H9 (cell line): ENCODE measurements at regions not wholly inside any gene's neighbourhood (a gene's known extent, or its start where the extent isn't known, plus 50 kb on each side); places are given as distances from the start of the nearest gene placed in this dataset.

ENCODE experiments used
- DNase-seq: peaks from one replicate; pipeline ENCODE4 v3.0.0-alpha.2; 2017
- H2AFZ ChIP-seq: one replicate; pipeline ENCODE4 v1.6.1; 2013; ENCODE audit warnings: mild to moderate bottlenecking, low read length, control low read depth, moderate library complexity
- H2AK5ac ChIP-seq: 2 replicates; pipeline ENCODE4 v1.6.1; 2013; ENCODE audit warnings: low read length, control low read depth, mixed read lengths; ENCODE audit not compliant: insufficient read length
- H2BK120ac ChIP-seq: one replicate; pipeline ENCODE4 v1.6.1; 2013; ENCODE audit warnings: low read depth, mild to moderate bottlenecking, low read length, control low read depth, inconsistent platforms; ENCODE audit not compliant: poor library complexity, severe bottlenecking
- H2BK12ac ChIP-seq: 2 replicates; pipeline ENCODE4 v1.6.1; 2013; ENCODE audit warnings: low read length, control low read depth, mixed read lengths, low read depth; ENCODE audit not compliant: insufficient read length
- H2BK15ac ChIP-seq: 2 replicates; pipeline ENCODE4 v1.6.1; 2013; ENCODE audit warnings: low read depth, low read length, control low read depth
- H2BK20ac ChIP-seq: one replicate; pipeline ENCODE4 v1.6.1; 2013; ENCODE audit warnings: low read depth, mild to moderate bottlenecking, low read length, control low read depth, inconsistent platforms; ENCODE audit not compliant: poor library complexity, severe bottlenecking
- H2BK5ac ChIP-seq: 2 replicates; pipeline ENCODE4 v1.6.1; 2013; ENCODE audit warnings: low read length, control low read depth, mixed read lengths; ENCODE audit not compliant: insufficient read length
- H3K14ac ChIP-seq: 2 replicates; pipeline ENCODE4 v1.6.1; 2013; ENCODE audit warnings: low read length, control low read depth; ENCODE audit not compliant: insufficient read depth
- H3K18ac ChIP-seq: 2 replicates; pipeline ENCODE4 v1.6.1; 2013; ENCODE audit warnings: low read depth, mild to moderate bottlenecking, mixed read lengths, low read length, control low read depth; ENCODE audit not compliant: insufficient read length
- H3K23ac ChIP-seq: 2 replicates; pipeline ENCODE4 v1.6.1; 2013; ENCODE audit warnings: low read length, control low read depth, mixed read lengths, low read depth; ENCODE audit not compliant: insufficient read length
- H3K23me2 ChIP-seq: 2 replicates; pipeline ENCODE4 v1.6.1; 2013; ENCODE audit warnings: low read depth, mild to moderate bottlenecking, mixed read lengths, low read length, control low read depth; ENCODE audit not compliant: insufficient read length, poor library complexity, severe bottlenecking
- H3K27ac ChIP-seq: 2 replicates; pipeline ENCODE4 v1.5.1; 2013; ENCODE audit warnings: low read length, control low read depth, mixed read lengths, low read depth; ENCODE audit not compliant: insufficient read length
- H3K27me3 ChIP-seq: 2 replicates; pipeline ENCODE4 v1.6.1; 2013; ENCODE audit warnings: low read length, control low read depth, inconsistent platforms; ENCODE audit not compliant: insufficient read depth
- H3K4ac ChIP-seq: 2 replicates; pipeline ENCODE4 v1.6.1; 2013; ENCODE audit warnings: low read depth, mild to moderate bottlenecking, control low read depth, inconsistent platforms, low read length, moderate library complexity
- H3K4me1 ChIP-seq: 2 replicates; pipeline ENCODE4 v1.6.1; 2013; ENCODE audit warnings: low read length, control low read depth, inconsistent platforms; ENCODE audit not compliant: insufficient read depth
- H3K4me2 ChIP-seq: 2 replicates; pipeline ENCODE4 v1.6.1; 2013; ENCODE audit warnings: low read length, control low read depth, mixed read lengths; ENCODE audit not compliant: insufficient read length, insufficient read depth
- H3K56ac ChIP-seq: 2 replicates; pipeline ENCODE4 v1.6.1; 2013; ENCODE audit warnings: low read depth, mild to moderate bottlenecking, mixed read lengths, low read length, control low read depth; ENCODE audit not compliant: insufficient read length
- H3K79me1 ChIP-seq: 2 replicates; pipeline ENCODE4 v1.6.1; 2013; ENCODE audit warnings: low read depth, mild to moderate bottlenecking, moderate library complexity, low read length, control low read depth, inconsistent platforms; ENCODE audit not compliant: insufficient read depth, poor library complexity, severe bottlenecking
- H3K79me2 ChIP-seq: 2 replicates; pipeline ENCODE4 v1.6.1; 2013; ENCODE audit warnings: low read length, control low read depth, inconsistent platforms; ENCODE audit not compliant: insufficient read depth
- H3K9ac ChIP-seq: 2 replicates; pipeline ENCODE4 v1.6.1; 2013; ENCODE audit warnings: low read length, control low read depth, mixed read lengths; ENCODE audit not compliant: insufficient read length; ENCODE audit errors: extremely low read depth
- H3K9me3 ChIP-seq: one replicate; pipeline ENCODE4 v1.6.1; 2013; ENCODE audit warnings: low read depth, low read length, inconsistent platforms; ENCODE audit not compliant: control insufficient read depth
- H3T11ph ChIP-seq: one replicate; pipeline ENCODE4 v1.6.1; 2013; ENCODE audit warnings: mild to moderate bottlenecking, low read length, control low read depth, inconsistent platforms
- H4K20me1 ChIP-seq: one replicate; pipeline ENCODE4 v1.6.1; 2013; ENCODE audit not compliant: control insufficient read depth, insufficient read length, insufficient read depth
- H4K5ac ChIP-seq: 2 replicates; pipeline ENCODE4 v1.6.1; 2013; ENCODE audit warnings: low read depth, mild to moderate bottlenecking, mixed read lengths, low read length, control low read depth; ENCODE audit not compliant: insufficient read length
- H4K8ac ChIP-seq: replicated peaks from 2 replicates; pipeline ENCODE4 v1.6.1; 2013; ENCODE audit warnings: low read length, control low read depth, mixed read lengths, low read depth; ENCODE audit not compliant: insufficient read length
- H4K91ac ChIP-seq: 2 replicates; pipeline ENCODE4 v1.6.1; 2013; ENCODE audit warnings: low read depth, mild to moderate bottlenecking, moderate library complexity, mixed read lengths, low read length, control low read depth; ENCODE audit not compliant: insufficient read length
- H3K27ac Mint-ChIP-seq, 3 experiments: 2 replicates in 2 of 3; 3 replicates in 1 of 3; pipeline ENCODE4 v1.8.0; 2020 to 2021; ENCODE audit warnings: mixed read lengths in 3 of 3, mild to moderate bottlenecking in 1 of 3, moderate library complexity in 1 of 3
- H3K27me3 Mint-ChIP-seq: 2 replicates; pipeline ENCODE4 v1.8.0; 2021; ENCODE audit warnings: low read depth, mild to moderate bottlenecking, moderate library complexity, mixed read lengths
- H3K36me3 Mint-ChIP-seq, 3 experiments: 2 replicates in 2 of 3; 3 replicates in 1 of 3; pipeline ENCODE4 v1.8.0; 2020 to 2021; ENCODE audit warnings: low read depth in 3 of 3, mixed read lengths in 3 of 3; ENCODE audit not compliant: insufficient read depth in 1 of 3
- H3K4me1 Mint-ChIP-seq, 2 experiments: 2 replicates each; pipeline ENCODE4 v1.8.0; 2020; ENCODE audit warnings: mixed read lengths in 2 of 2
- H3K4me3 Mint-ChIP-seq, 2 experiments: 2 replicates in 1 of 2; 3 replicates in 1 of 2; pipeline ENCODE4 v1.8.0; 2020 to 2021; ENCODE audit warnings: mild to moderate bottlenecking in 2 of 2, mixed read lengths in 2 of 2, moderate library complexity in 1 of 2
- H3K9me3 Mint-ChIP-seq, 2 experiments: 2 replicates in 1 of 2; 3 replicates in 1 of 2; pipeline ENCODE4 v1.8.0; 2020; ENCODE audit warnings: mild to moderate bottlenecking in 2 of 2, mixed read lengths in 2 of 2, moderate library complexity in 1 of 2
- WGBS: extraction: QIAGEN DNeasy Blood & Tissue Kit; methylation state at CpG from one replicate; pipeline ENCODE4 v1.1.7; 2013; ENCODE audit warnings: missing lambda C conversion rate, low lambda C conversion rate, mixed read lengths; ENCODE audit not compliant: insufficient read length; ENCODE audit errors: extremely low coverage; 5-methylcytosine and 5-hydroxymethylcytosine counted together
- TF ChIP-seq, protein P1 (sequence below): fragments of 200-600 bp; sonication (generic); conservative IDR thresholded peaks from 3 replicates; pipeline ENCODE4 v1.8.0; 2021; ENCODE audit warnings: antibody characterized with exemption, mild to moderate bottlenecking

- H2BK5ac ChIP-seq, result no peak overlapping the region
- H3K23ac ChIP-seq, result no peak overlapping the region
- peaks cover 11 to 12% of the 10 kb centered on the region in 2 experiments for H3K4me1 Mint-ChIP-seq
- H2BK15ac ChIP-seq, result no peak overlapping the region
- no peaks in the 10 kb centered on the region for H3K9me3 ChIP-seq
- H3K4me2 ChIP-seq, result no peak overlapping the region
- H3K27me3 ChIP-seq, result no peaks in the 10 kb centered on the region
- H3K9me3 Mint-ChIP-seq, result peaks cover 4 to 5% of the 10 kb centered on the region in 2 experiments
- no peak overlapping the region for H4K91ac ChIP-seq
- H2AK5ac ChIP-seq, result no peak overlapping the region
- peaks cover 2% of the 10 kb centered on the region; the same call in 1 of the 2 replicates for H3K4me1 ChIP-seq
- no peak overlapping the region for H4K5ac ChIP-seq
- H3K27ac Mint-ChIP-seq, result no peak overlapping the region
- H3K18ac ChIP-seq, result no peak overlapping the region
- no peaks in the 10 kb centered on the region for H3K23me2 ChIP-seq
- H4K20me1 ChIP-seq, result no peaks in the 10 kb centered on the region
- WGBS, result no CpG with 5 or more reads among the region's 3 CpGs
- H3K9ac ChIP-seq, result no peak overlapping the region
- H3K79me2 ChIP-seq, result no peaks in the 10 kb centered on the region
- H3K79me1 ChIP-seq, result no peaks in the 10 kb centered on the region
- H2BK20ac ChIP-seq, result no peak overlapping the region
- TF ChIP-seq, protein P1, sequence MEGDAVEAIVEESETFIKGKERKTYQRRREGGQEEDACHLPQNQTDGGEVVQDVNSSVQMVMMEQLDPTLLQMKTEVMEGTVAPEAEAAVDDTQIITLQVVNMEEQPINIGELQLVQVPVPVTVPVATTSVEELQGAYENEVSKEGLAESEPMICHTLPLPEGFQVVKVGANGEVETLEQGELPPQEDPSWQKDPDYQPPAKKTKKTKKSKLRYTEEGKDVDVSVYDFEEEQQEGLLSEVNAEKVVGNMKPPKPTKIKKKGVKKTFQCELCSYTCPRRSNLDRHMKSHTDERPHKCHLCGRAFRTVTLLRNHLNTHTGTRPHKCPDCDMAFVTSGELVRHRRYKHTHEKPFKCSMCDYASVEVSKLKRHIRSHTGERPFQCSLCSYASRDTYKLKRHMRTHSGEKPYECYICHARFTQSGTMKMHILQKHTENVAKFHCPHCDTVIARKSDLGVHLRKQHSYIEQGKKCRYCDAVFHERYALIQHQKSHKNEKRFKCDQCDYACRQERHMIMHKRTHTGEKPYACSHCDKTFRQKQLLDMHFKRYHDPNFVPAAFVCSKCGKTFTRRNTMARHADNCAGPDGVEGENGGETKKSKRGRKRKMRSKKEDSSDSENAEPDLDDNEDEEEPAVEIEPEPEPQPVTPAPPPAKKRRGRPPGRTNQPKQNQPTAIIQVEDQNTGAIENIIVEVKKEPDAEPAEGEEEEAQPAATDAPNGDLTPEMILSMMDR, result no peak
- no peak overlapping the region for H3T11ph ChIP-seq
- no peaks in the 10 kb centered on the region for H3K27me3 Mint-ChIP-seq
- no peak overlapping the region for H3K4ac ChIP-seq
- no peak overlapping the region for H3K27ac ChIP-seq
- no peak overlapping the region for H3K14ac ChIP-seq
- no peak overlapping the region for H2BK12ac ChIP-seq
- no peak overlapping the region for H2BK120ac ChIP-seq
- no peak overlapping the region for H3K4me3 Mint-ChIP-seq
- no peak for DNase-seq
- H3K56ac ChIP-seq, result no peak overlapping the region
- no peak overlapping the region for H2AFZ ChIP-seq
- no peak overlapping the region for H4K8ac ChIP-seq
- H3K36me3 Mint-ChIP-seq, result peaks cover 0 to 4% (median 0%) of the 10 kb centered on the region in 3 experiments; a peak in 1 of 7 replicates
Observed at GRCh38 chr2:21438949-21439348, 315.2 kb downstream of the TDRD15 start.
